Heart right ventricle (tissue), 16 donors: ENCODE measurements at regions not wholly inside any gene's neighbourhood (a gene's known extent, or its start where the extent isn't known, plus 50 kb on each side); places are given as distances from the start of the nearest gene placed in this dataset.

Source experiments
- ATAC-seq, 8 donors: fragments of 200-7000 bp; cut with Tn5 transposase; one replicate each; pipeline ENCODE4 v1.9.1; 2020; ENCODE audit warnings: mild to moderate bottlenecking in 8 of 8, moderate library complexity in 8 of 8, moderate number of reproducible peaks in 1 of 8
- DNase-seq, 2 donors: peaks; one replicate each; pipeline ENCODE4 v3.0.0-alpha.2; 2020
- H3K27ac ChIP-seq, 10 donors: fragments of 200-600 bp; sonication (generic) in 2 of 10; one replicate each; pipeline versions ENCODE4 v1.5.0 to v1.8.0; 2020 to 2022; ENCODE audit warnings: mild to moderate bottlenecking in 3 of 10
- H3K27me3 ChIP-seq, 7 donors: fragments of 200-600 bp; one replicate each; pipeline ENCODE4 v1.8.0; 2021 to 2022; ENCODE audit warnings: mild to moderate bottlenecking in 2 of 7
- H3K36me3 ChIP-seq, 9 donors: fragments of 200-600 bp; sonication (generic) in 1 of 9; one replicate each; pipeline versions ENCODE4 v1.5.0 to v1.8.0; 2020 to 2022; ENCODE audit warnings: mild to moderate bottlenecking in 2 of 9
- H3K4me1 ChIP-seq, 9 donors: fragments of 200-600 bp; sonication (generic) in 1 of 9; one replicate each; pipeline versions ENCODE4 v1.5.0 to v1.8.0; 2020 to 2022; ENCODE audit warnings: mild to moderate bottlenecking in 4 of 9
- H3K4me3 ChIP-seq, 10 donors: fragments of 200-600 bp; sonication (generic) in 2 of 10; one replicate each; pipeline versions ENCODE4 v1.5.0 to v1.8.0; 2020 to 2022; ENCODE audit warnings: mild to moderate bottlenecking in 7 of 10, moderate library complexity in 2 of 10
- H3K9me3 ChIP-seq, 11 donors: fragments of 200-600 bp in 10 of 11; sonication (generic) in 2 of 11; one replicate each; pipeline versions ENCODE4 v1.5.0 to v1.8.0; 2013 to 2022; ENCODE audit warnings: mild to moderate bottlenecking in 2 of 11, control low read depth in 1 of 11, moderate library complexity in 1 of 11
- CTCF ChIP-seq, 9 donors: fragments of 200-600 bp; sonication (generic) in 2 of 9; IDR thresholded peaks; one replicate each; pipeline versions ENCODE4 v1.5.0 to v1.8.0; 2021 to 2022; ENCODE audit warnings: antibody characterized with exemption in 9 of 9, mild to moderate bottlenecking in 5 of 9, moderate library complexity in 1 of 9
- WGBS, 2 donors: extraction: QIAGEN DNeasy Blood & Tissue Kit; methylation state at CpG; one replicate each; pipeline ENCODE4 v1.1.7; 2013; ENCODE audit warnings: inconsistent platforms in 1 of 2; 5-methylcytosine and 5-hydroxymethylcytosine counted together
- intact Hi-C, 10 donors: fragments of 100-400 bp; cut with DNase I; formaldehyde crosslinking; loops; one replicate each; pipeline versions ENCODE4 v1.11.1 to v1.14.2; 2022
- donor health status: Arrhythmogenic right ventricular cardiomyopathy.
- donor health status: ischemic (EF 13 %, LVEDD 7.1; RV severe dilation, severe dysfunction).
- donor health status: healthy with polysubstance abuse.
- donor health status: DM: no; HTN: yes; CAD: no.
- donor health status: DM: no; HTN: no; CAD: no.
- donor health status: ischemic (EF 25% LVEDD 6.9; RV normal size, moderate dysfunction).
- donor health status: ischemic (EF 25% LVEDD 5.7; RV mildly dilated, moderate dysfunction).
- donor health status: healthy.
- donor health status: DM: yes; HTN: yes; CAD: no.
- donor health status: Ischemic cardiomyopathy.
- donor health status: ischemic (EF 35%, LVEDD 5.7; RV mildly dilated, moderate dysfunction).
- donor health status: nonischemic (EF 11% LVEDD 7.7; RV severe dilation, severe dysfunction).
- donor health status: DM: yes; HTN: yes; CAD: no.
- donor health status: PGD.
- donor health status: ischemic (EF 29% LVEDD 5.4; RV normal size, mild dysfunction).
- donor health status: nonischemic (EF 23%, LVEDD 6.1; RV moderate dilation, normal function).

- H3K9me3 ChIP-seq: no peaks in the 10 kb centered on the region
- H3K4me1 ChIP-seq: no peaks in the 10 kb centered on the region
- H3K27ac ChIP-seq: no peak overlapping the region
- no peaks in the 10 kb centered on the region for H3K27me3 ChIP-seq
- H3K36me3 ChIP-seq: no peaks in the 10 kb centered on the region
- DNase-seq (no peak), ATAC-seq (no peak)
- TF ChIP-seq CTCF (IDR thresholded peaks at IDR 0.05): no peak
- H3K4me3 ChIP-seq: no peak overlapping the region
- 79 to 83% methylated on average over 9 of the region's 9 CpGs for WGBS, 2 donors
- intact Hi-C loops: no loop called here
Measured at GRCh38 chr5:166068547-166069335, 2222.7 kb upstream of the WWC1 start.

GRCh38 chr5:166073901-166074581 is 2217.4 kb upstream of the WWC1 start:
- H3K9me3 ChIP-seq: no peaks in the 10 kb centered on the region
- no peaks in the 10 kb centered on the region for H3K4me1 ChIP-seq
- ATAC-seq (no peak), DNase-seq (no peak)
- no peak for TF ChIP-seq CTCF (IDR thresholded peaks at IDR 0.05)
- H3K27me3 ChIP-seq: no peaks in the 10 kb centered on the region
- 42 to 44% methylated on average over 6 of the region's 6 CpGs for WGBS, 2 donors
- intact Hi-C loops: no loop called here
- no peaks in the 10 kb centered on the region for H3K36me3 ChIP-seq
- H3K4me3 ChIP-seq: no peak overlapping the region
- H3K27ac ChIP-seq: no peak overlapping the region

- 16 to 29% methylated on average over 5 of the region's 5 CpGs for WGBS, 2 donors
- DNase-seq (no peak), ATAC-seq (no peak)
- intact Hi-C loops: no loop called here
- Histone ChIP-seq H3K27me3 (no peaks in the 10 kb centered on the region), H3K36me3 (no peaks in the 10 kb centered on the region), H3K4me1 (no peaks in the 10 kb centered on the region), H3K4me3 (no peak overlapping the region), H3K9me3 (no peaks in the 10 kb centered on the region), H3K27ac (no peak overlapping the region)
- no peak for TF ChIP-seq CTCF (IDR thresholded peaks at IDR 0.05)
Measured at GRCh38 chr5:166074582-166075481, 2216.6 kb upstream of the WWC1 start.
